Activated naive CD8-positive, alpha-beta T cell (primary cell): ENCODE measurements at regions not wholly inside any gene's neighbourhood (a gene's known extent, or its start where the extent isn't known, plus 50 kb on each side); places are given as distances from the start of the nearest gene placed in this dataset.

Experiments used
- H3K27ac Mint-ChIP-seq: one replicate; pipeline ENCODE4 v1.8.0; 2021; ENCODE audit warnings: mixed read lengths
- H3K27me3 Mint-ChIP-seq: one replicate; pipeline ENCODE4 v1.8.0; 2021; ENCODE audit warnings: mixed read lengths
- H3K36me3 Mint-ChIP-seq: one replicate; pipeline ENCODE4 v1.8.0; 2021; ENCODE audit warnings: mixed read lengths
- H3K4me1 Mint-ChIP-seq: one replicate; pipeline ENCODE4 v1.8.0; 2021; ENCODE audit warnings: low read depth, mixed read lengths
- H3K4me3 Mint-ChIP-seq: one replicate; pipeline ENCODE4 v1.8.0; 2021; ENCODE audit warnings: mild to moderate bottlenecking, mixed read lengths
- H3K9me3 Mint-ChIP-seq: one replicate; pipeline ENCODE4 v1.8.0; 2021; ENCODE audit warnings: low read depth, mixed read lengths

- H3K36me3 Mint-ChIP-seq = no peaks in the 10 kb centered on the region
- no peak overlapping the region for H3K4me3 Mint-ChIP-seq
- H3K27me3 Mint-ChIP-seq = peaks cover 9% of the 10 kb centered on the region
- no peak overlapping the region for H3K27ac Mint-ChIP-seq
- no peaks in the 10 kb centered on the region for H3K4me1 Mint-ChIP-seq
- no peaks in the 10 kb centered on the region for H3K9me3 Mint-ChIP-seq
These were observed 98.1 kb upstream of the NMUR2 start for GRCh38 chr5:152503206-152503605.

DNA sequence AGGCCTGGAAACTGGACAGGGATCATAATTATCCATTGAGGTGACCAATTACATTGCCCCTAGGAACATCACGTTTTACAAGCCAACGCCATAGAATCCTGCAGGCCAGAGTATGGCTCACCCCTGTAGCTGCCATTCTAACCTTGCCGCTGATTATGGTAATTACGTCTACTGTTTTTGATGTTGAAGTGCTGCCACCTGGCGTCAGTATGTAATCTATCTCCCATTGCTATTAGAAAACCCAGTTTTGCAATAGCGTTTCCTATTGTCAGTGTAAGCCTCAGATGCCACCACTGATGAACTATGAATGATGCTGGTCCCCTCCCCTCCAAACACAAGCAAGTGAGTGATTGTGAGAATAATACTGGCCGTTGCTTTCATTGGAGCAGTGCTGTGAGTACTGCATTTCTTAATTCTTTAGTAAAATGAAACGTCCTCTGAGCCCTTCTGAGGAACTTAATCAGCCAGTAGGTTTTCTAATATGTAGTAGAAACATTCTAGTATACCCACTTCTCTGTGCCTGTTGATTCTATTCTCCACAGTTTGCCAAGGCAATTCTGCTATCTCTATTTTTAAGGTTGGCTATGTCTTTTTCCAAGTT is 100.5 kb upstream of the NMUR2 start:
- Mint-ChIP-seq H3K4me1 (no peaks in the 10 kb centered on the region), H3K27me3 (peaks cover 14% of the 10 kb centered on the region), H3K9me3 (no peaks in the 10 kb centered on the region), H3K4me3 (no peak overlapping the region), H3K27ac (no peak overlapping the region), H3K36me3 (no peaks in the 10 kb centered on the region)

GRCh38 chr5:152511120-152511519 is 106.0 kb upstream of the NMUR2 start:
- Mint-ChIP-seq H3K36me3 (no peaks in the 10 kb centered on the region), H3K27me3 (peaks cover 11% of the 10 kb centered on the region), H3K4me3 (no peak overlapping the region), H3K9me3 (no peaks in the 10 kb centered on the region), H3K27ac (no peak overlapping the region), H3K4me1 (no peaks in the 10 kb centered on the region)

DNA sequence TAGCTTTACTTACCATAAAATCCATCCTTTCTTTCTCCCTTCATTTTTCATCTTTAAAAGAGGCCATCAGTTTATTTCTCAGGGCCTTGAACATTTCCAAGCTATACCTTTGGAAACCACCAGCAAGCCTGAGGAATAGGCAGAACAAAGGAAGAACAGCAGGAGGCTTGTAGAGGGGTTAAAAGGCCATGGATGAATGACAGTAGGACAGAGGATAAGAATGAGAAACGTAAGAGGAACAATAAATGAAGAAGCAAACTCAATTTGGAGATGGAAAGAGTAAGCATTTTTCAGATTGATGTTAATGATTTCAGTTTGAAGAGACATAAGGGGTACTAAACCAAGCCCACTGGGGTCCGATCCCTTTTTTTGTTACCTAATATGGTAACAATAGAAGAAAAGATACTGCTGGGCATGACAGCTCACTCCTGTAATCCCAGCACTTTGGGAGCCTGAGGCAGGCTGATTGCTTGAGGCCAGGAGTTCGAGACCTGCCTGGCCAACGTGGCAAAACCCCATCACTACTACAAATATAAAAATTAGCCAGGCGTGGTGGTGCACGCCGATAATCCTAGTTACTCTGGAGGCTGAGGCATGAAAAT is 106.6 kb upstream of the NMUR2 start:
- H3K27ac Mint-ChIP-seq = no peak overlapping the region
- peaks cover 11% of the 10 kb centered on the region for H3K27me3 Mint-ChIP-seq
- no peak overlapping the region for H3K4me3 Mint-ChIP-seq
- no peaks in the 10 kb centered on the region for H3K4me1 Mint-ChIP-seq
- H3K36me3 Mint-ChIP-seq = no peaks in the 10 kb centered on the region
- H3K9me3 Mint-ChIP-seq = no peaks in the 10 kb centered on the region

DNA sequence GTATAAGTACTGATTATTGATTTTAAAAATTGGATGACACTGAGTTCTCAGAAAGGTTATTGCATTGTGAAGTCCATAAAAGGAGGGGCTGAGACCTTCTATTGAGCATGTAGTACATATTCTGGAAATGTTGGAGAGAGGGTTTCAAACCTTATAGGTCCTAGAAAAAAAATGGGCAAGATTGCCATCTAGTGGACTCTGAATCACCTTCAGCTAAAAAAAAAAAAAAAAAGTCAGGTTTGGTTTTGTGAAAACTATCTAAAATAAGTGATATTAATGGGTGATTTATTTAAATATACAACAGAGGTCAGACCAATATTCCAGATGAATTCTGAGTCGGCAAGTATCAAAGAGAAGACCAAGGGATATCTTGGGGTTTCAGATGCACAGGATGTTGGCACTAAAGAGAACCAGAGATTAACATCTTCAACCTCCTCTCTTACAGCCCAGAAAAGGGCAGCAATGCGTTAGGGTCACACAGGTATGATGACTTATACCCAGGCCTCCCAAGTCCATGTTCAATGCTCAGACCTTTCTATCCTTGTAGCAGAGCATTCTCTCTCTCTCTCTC is 109.8 kb upstream of the NMUR2 start:
- Mint-ChIP-seq H3K4me1 (no peaks in the 10 kb centered on the region), H3K4me3 (no peak overlapping the region), H3K9me3 (no peaks in the 10 kb centered on the region), H3K36me3 (no peaks in the 10 kb centered on the region), H3K27me3 (peaks cover 2% of the 10 kb centered on the region), H3K27ac (no peak overlapping the region)

DNA sequence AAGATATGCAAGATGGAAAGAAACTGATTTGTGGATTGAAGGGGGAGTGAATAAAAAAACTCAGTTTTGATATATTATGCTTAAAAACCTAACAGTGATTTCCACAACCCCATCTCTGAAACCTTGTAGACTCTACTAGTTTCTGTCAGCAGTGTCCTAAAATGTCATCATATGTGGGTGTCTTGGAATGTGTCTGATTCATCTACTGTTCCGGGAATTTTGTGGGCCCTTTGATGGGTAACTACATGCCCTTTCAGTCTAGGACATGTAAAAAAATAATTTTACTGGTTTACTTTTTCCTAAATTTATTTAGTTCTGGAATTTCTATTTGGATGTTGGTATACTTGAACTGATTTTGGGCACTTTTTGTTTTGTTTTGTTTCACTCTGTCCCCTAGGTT is 118.9 kb upstream of the NMUR2 start:
- Mint-ChIP-seq H3K4me3 (no peak overlapping the region), H3K27me3 (no peaks in the 10 kb centered on the region), H3K9me3 (no peaks in the 10 kb centered on the region), H3K27ac (no peak overlapping the region), H3K4me1 (peaks cover 6% of the 10 kb centered on the region), H3K36me3 (no peaks in the 10 kb centered on the region)

DNA sequence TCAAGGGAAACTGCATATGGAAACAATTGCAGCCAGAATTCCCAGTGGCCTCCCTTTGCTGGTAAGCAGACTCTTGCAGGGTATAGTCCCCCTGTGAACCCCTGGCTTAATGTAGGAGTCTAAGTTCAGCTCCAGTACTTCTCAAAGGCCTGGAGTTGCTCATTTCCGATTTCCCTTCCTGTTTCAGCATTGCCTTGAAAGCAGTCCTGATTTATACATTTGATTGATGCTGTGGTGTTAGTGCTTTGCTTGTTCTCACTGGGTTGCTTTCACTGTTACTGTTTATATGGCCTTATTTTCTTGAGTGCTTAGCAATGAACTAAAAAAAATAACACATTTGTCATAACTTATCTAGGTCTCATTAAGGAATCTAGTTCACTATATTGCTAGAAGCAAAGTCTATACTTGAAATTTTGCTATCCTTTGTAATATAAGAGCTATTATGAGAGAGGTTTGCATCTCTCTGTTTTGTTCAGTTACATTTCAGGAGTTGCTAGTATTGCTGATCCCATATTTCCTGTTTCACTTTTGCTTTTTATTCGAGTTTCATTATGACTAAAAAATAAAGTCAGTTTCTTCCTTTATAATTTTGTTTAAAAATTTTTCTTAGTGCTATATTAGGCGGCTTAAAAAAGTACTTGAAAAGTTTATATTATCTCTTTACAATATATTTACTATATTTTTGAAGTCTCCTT is 122.4 kb upstream of the NMUR2 start:
- H3K27ac Mint-ChIP-seq = no peak overlapping the region
- peaks cover 6% of the 10 kb centered on the region for H3K4me1 Mint-ChIP-seq
- H3K4me3 Mint-ChIP-seq = peak overlapping the region; percentile 27

DNA sequence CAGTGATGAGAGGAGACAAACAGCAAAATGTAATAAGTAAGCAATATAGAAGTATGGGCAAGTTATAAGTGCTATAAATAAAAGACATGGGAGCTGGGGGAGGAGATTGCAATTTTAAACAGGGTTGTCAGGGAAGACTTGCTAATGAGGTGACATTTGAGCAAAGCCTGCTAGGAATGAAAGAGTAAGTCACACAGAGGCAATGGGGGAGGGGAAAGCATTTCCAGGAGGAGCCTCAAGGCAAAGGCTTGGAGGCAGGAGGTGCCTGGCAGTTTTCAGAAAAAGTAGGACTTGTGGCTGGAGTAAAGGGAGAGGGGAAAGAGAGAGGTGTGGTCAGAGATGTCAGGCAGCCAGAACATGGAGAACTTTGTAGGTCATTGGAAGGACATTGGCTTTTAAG is 124.4 kb upstream of the NMUR2 start:
- no peak overlapping the region for H3K4me3 Mint-ChIP-seq
- no peaks in the 10 kb centered on the region for H3K36me3 Mint-ChIP-seq
- H3K9me3 Mint-ChIP-seq = no peaks in the 10 kb centered on the region
- H3K4me1 Mint-ChIP-seq = peaks cover 6% of the 10 kb centered on the region
- H3K27me3 Mint-ChIP-seq = no peaks in the 10 kb centered on the region
- no peak overlapping the region for H3K27ac Mint-ChIP-seq

More for the DNA sequence above, 122.4 kb upstream of the NMUR2 start:
- Mint-ChIP-seq H3K36me3 (no peaks in the 10 kb centered on the region), H3K9me3 (no peaks in the 10 kb centered on the region), H3K27me3 (no peaks in the 10 kb centered on the region)

- no peak overlapping the region for H3K27ac Mint-ChIP-seq
- no peaks in the 10 kb centered on the region for H3K36me3 Mint-ChIP-seq
- peaks cover 1% of the 10 kb centered on the region for H3K27me3 Mint-ChIP-seq
- no peaks in the 10 kb centered on the region for H3K9me3 Mint-ChIP-seq
- no peak overlapping the region for H3K4me3 Mint-ChIP-seq
- peaks cover 2% of the 10 kb centered on the region for H3K4me1 Mint-ChIP-seq
These were observed 127.6 kb upstream of the NMUR2 start for GRCh38 chr5:152532714-152533113.

GRCh38 chr5:152534641-152535040 is 129.6 kb upstream of the NMUR2 start:
- no peaks in the 10 kb centered on the region for H3K9me3 Mint-ChIP-seq
- H3K27ac Mint-ChIP-seq = no peak overlapping the region
- no peak overlapping the region for H3K4me3 Mint-ChIP-seq
- no peaks in the 10 kb centered on the region for H3K4me1 Mint-ChIP-seq
- peaks cover 2% of the 10 kb centered on the region for H3K27me3 Mint-ChIP-seq
- H3K36me3 Mint-ChIP-seq = no peaks in the 10 kb centered on the region

GRCh38 chr5:152542741-152543140 is 137.7 kb upstream of the NMUR2 start:
- Mint-ChIP-seq H3K9me3 (no peaks in the 10 kb centered on the region), H3K27ac (no peak overlapping the region), H3K4me1 (no peaks in the 10 kb centered on the region), H3K4me3 (no peak overlapping the region), H3K27me3 (peaks cover 12% of the 10 kb centered on the region), H3K36me3 (no peaks in the 10 kb centered on the region)

- Mint-ChIP-seq H3K4me3 (no peak overlapping the region), H3K9me3 (no peaks in the 10 kb centered on the region), H3K27ac (no peak overlapping the region), H3K4me1 (no peaks in the 10 kb centered on the region), H3K36me3 (no peaks in the 10 kb centered on the region), H3K27me3 (peaks cover 7% of the 10 kb centered on the region)
These were observed 141.4 kb upstream of the NMUR2 start for GRCh38 chr5:152546493-152546892.

DNA sequence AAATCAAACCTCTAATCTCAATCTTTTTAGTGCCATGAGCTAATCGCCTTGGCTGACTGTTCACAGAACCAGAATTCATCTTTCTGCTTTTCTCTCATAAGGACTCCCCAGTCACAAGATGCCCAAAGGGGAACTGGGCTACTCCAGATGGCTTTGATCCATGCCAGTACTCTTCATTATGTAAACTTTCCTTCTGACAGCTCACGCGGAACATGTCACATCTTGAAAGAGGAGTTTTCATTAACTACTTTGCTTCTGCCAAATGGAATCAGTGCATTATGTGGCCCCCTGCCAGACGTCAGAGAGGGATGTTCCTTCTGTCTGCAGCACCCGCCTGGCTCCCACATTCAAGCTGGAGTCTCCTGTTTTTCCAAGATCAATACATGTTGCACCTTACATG is 142.1 kb upstream of the NMUR2 start:
- Mint-ChIP-seq H3K27me3 (peaks cover 6% of the 10 kb centered on the region), H3K36me3 (no peaks in the 10 kb centered on the region), H3K9me3 (no peaks in the 10 kb centered on the region), H3K4me3 (no peak overlapping the region), H3K27ac (no peak overlapping the region), H3K4me1 (no peaks in the 10 kb centered on the region)

DNA sequence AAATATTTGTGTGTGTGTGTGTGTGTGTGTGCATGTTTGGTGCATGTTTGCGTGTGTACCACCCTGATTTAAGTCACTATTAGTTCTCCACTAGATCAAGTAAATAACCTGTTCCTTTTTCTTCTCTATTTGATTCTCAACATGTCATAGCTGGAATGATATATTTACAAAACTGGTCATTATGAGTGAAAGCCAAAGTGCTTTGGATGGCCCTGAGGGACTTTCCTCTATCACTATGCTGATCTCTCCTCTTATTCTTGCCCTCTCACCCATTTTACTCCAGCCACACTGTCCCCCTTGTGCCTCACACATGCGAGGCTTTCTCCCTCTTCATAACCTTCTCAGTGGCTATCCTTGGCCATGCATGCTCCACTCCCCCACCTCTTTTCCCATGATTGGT is 144.6 kb upstream of the NMUR2 start:
- H3K4me3 Mint-ChIP-seq = no peak overlapping the region
- peaks cover 2% of the 10 kb centered on the region for H3K27me3 Mint-ChIP-seq
- H3K27ac Mint-ChIP-seq = no peak overlapping the region
- no peaks in the 10 kb centered on the region for H3K4me1 Mint-ChIP-seq
- no peaks in the 10 kb centered on the region for H3K9me3 Mint-ChIP-seq
- no peaks in the 10 kb centered on the region for H3K36me3 Mint-ChIP-seq

GRCh38 chr5:152551061-152551460 is 146.0 kb upstream of the NMUR2 start:
- Mint-ChIP-seq H3K27ac (no peak overlapping the region), H3K36me3 (no peaks in the 10 kb centered on the region), H3K4me3 (no peak overlapping the region), H3K27me3 (peaks cover 2% of the 10 kb centered on the region), H3K4me1 (no peaks in the 10 kb centered on the region), H3K9me3 (no peaks in the 10 kb centered on the region)
